Transverse colon (tissue), 3 donors: ENCODE measurements at regions not wholly inside any gene's neighbourhood (a gene's known extent, or its start where the extent isn't known, plus 50 kb on each side); places are given as distances from the start of the nearest gene placed in this dataset.

Source experiments
- CTCF ChIP-seq, 5 experiments: fragments of 200-600 bp in 3 of 5; fragments of 450-650 bp in 2 of 5; sonication (generic) in 3 of 5; IDR thresholded peaks; 1 replicate in 2 of 5; 2 replicates in 3 of 5; pipeline ENCODE4 v1.5.1; 2016 to 2017; ENCODE audit warnings: antibody characterized with exemption in 5 of 5, inconsistent platforms in 3 of 5, mild to moderate bottlenecking in 2 of 5, moderate library complexity in 1 of 5
- EP300 ChIP-seq: sonication (generic); formaldehyde crosslinking; IDR thresholded peaks from one replicate; pipeline ENCODE4 v1.6.1; 2017; ENCODE audit warnings: antibody characterized with exemption, low read depth
- POLR2A ChIP-seq: fragments of 450-650 bp; IDR thresholded peaks from one replicate; pipeline ENCODE4 v1.6.1; 2016; ENCODE audit warnings: antibody characterized with exemption, mild to moderate bottlenecking, moderate library complexity

- no peak for TF ChIP-seq CTCF (IDR thresholded peaks at IDR 0.05)
- TF ChIP-seq EP300 = no peak
- no peak for TF ChIP-seq POLR2A
These were observed 228.2 kb upstream of the LRFN5 start for GRCh38 chr14:41378526-41378925.
